Right lobe of liver (tissue), 4 donors: ENCODE measurements at regions not wholly inside any gene's neighbourhood (a gene's known extent, or its start where the extent isn't known, plus 50 kb on each side); places are given as distances from the start of the nearest gene placed in this dataset.

Experiments
- POLR2A ChIP-seq: fragments of 450-650 bp; IDR thresholded peaks from one replicate; pipeline ENCODE4 v1.6.1; 2017; ENCODE audit warnings: antibody characterized with exemption, mild to moderate bottlenecking
- TF ChIP-seq, protein P1 (sequence below), 4 donors: fragments of 200-600 bp in 3 of 4; fragments of 450-650 bp in 1 of 4; IDR thresholded peaks; one replicate each; pipeline versions ENCODE4 v1.5.1 to v1.8.0; 2016 to 2022; ENCODE audit warnings: antibody characterized with exemption in 4 of 4, mild to moderate bottlenecking in 2 of 4
- donor health status: DM: no; HTN: no; CAD: no.
- donor health status: DM: no; HTN: no; CAD: no.
- donor health status: DM: no; HTN: yes; CAD: no.

DNA sequence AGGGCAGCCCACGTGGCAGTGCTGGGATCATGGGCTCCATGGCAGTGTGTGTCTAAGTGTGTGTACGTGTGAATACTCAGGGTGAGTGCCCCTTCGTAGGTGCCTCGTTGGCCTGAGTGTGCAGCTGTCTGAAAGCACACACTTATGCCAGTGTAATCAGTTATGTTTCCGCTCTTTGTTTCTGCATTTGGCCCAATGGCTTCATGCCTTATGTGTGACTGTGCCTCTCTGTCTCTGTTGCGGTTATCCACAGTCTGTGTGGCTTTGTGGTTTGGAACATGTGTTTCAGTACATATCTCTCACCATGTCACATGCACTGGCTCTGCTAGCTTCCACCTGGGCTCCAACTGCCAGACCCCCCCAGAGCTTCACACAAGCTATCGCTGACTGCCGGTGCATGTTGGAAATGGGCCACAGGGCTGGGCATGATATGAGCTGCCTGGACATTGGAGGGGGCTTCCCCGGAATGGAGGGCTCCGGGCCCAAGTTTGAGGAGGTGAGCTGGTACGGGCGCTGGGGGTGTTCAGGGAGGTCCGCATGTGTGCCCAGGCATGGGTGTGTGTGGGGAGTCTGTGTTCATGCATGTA is 70.3 kb upstream of the TINAGL1 start:
- TF ChIP-seq, protein P1, sequence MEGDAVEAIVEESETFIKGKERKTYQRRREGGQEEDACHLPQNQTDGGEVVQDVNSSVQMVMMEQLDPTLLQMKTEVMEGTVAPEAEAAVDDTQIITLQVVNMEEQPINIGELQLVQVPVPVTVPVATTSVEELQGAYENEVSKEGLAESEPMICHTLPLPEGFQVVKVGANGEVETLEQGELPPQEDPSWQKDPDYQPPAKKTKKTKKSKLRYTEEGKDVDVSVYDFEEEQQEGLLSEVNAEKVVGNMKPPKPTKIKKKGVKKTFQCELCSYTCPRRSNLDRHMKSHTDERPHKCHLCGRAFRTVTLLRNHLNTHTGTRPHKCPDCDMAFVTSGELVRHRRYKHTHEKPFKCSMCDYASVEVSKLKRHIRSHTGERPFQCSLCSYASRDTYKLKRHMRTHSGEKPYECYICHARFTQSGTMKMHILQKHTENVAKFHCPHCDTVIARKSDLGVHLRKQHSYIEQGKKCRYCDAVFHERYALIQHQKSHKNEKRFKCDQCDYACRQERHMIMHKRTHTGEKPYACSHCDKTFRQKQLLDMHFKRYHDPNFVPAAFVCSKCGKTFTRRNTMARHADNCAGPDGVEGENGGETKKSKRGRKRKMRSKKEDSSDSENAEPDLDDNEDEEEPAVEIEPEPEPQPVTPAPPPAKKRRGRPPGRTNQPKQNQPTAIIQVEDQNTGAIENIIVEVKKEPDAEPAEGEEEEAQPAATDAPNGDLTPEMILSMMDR (IDR thresholded peaks at IDR 0.05) = no peak
- TF ChIP-seq POLR2A = no peak
